Caco-2 (cell line): ENCODE measurements at regions not wholly inside any gene's neighbourhood (a gene's known extent, or its start where the extent isn't known, plus 50 kb on each side); places are given as distances from the start of the nearest gene placed in this dataset.

Source experiments
- BruUV-seq: library from RNA; stranded (reverse); fragments of 400-500 nt; replicated peaks from 2 replicates; lab custom pipeline; 2021; lab: Mats Ljungman, UMichigan
- CTCF ChIA-PET: fragments of 300-600 bp; sonication (Branson Sonifier 250); formaldehyde crosslinking; loops from one replicate; lab custom pipeline; 2022; ENCODE audit warnings: antibody characterized with exemption; lab: Charles Lee
- POLR2A ChIA-PET: fragments of 300-600 bp; sonication (Branson Sonifier 250); formaldehyde crosslinking; loops from one replicate; lab custom pipeline; 2022; ENCODE audit warnings: antibody characterized with exemption; lab: Charles Lee
- DNase-seq, 2 experiments: peaks; one replicate each; pipeline versions ENCODE4 v3.0.0 to v3.0.0-alpha.2; 2020 to 2022
- H3K27me3 ChIP-seq: replicated peaks from 2 replicates; pipeline ENCODE4 v1.6.0; 2011; ENCODE audit warnings: low read length; ENCODE audit not compliant: control insufficient read depth, insufficient read depth
- H3K36me3 ChIP-seq: 2 replicates; pipeline ENCODE4 v1.5.1; 2011; ENCODE audit warnings: low read length; ENCODE audit not compliant: control insufficient read depth, insufficient read depth
- H3K4me1 ChIP-seq: fragments of 250-450 bp; sonication (Bioruptor Pico); 2 replicates; pipeline ENCODE4 v1.5.1; 2020; ENCODE audit warnings: mild to moderate bottlenecking
- H3K4me3 ChIP-seq: 2 replicates; pipeline ENCODE4 v1.5.1; 2011; ENCODE audit warnings: low read depth, mild to moderate bottlenecking, control low read depth, low read length
- H3K9me3 ChIP-seq: fragments of 250-450 bp; sonication (Bioruptor Pico); 2 replicates; pipeline ENCODE4 v1.5.1; 2020; ENCODE audit warnings: mild to moderate bottlenecking, moderate library complexity
- H3K27ac Mint-ChIP-seq: one replicate; pipeline ENCODE4 v1.8.0; 2022; ENCODE audit warnings: mixed read lengths; ENCODE audit not compliant: unreplicated experiment
- H3K27me3 Mint-ChIP-seq: one replicate; pipeline ENCODE4 v1.8.0; 2022; ENCODE audit warnings: mixed read lengths; ENCODE audit not compliant: insufficient read depth, unreplicated experiment
- H3K36me3 Mint-ChIP-seq: one replicate; pipeline ENCODE4 v1.8.0; 2022; ENCODE audit warnings: mild to moderate bottlenecking, mixed read lengths; ENCODE audit not compliant: insufficient read depth, unreplicated experiment
- H3K4me1 Mint-ChIP-seq: one replicate; pipeline ENCODE4 v1.8.0; 2022; ENCODE audit warnings: low read depth, mixed read lengths; ENCODE audit not compliant: unreplicated experiment
- H3K4me3 Mint-ChIP-seq: one replicate; pipeline ENCODE4 v1.8.0; 2022; ENCODE audit warnings: mild to moderate bottlenecking, moderate library complexity, mixed read lengths; ENCODE audit not compliant: unreplicated experiment
- H3K9me3 Mint-ChIP-seq: one replicate; pipeline ENCODE4 v1.8.0; 2022; ENCODE audit warnings: mixed read lengths; ENCODE audit not compliant: unreplicated experiment
- intact Hi-C: fragments of 100-400 bp; cut with micrococcal nuclease; formaldehyde crosslinking; loops from one replicate; pipeline ENCODE4 v1.10.0; 2022; ENCODE audit not compliant: unreplicated experiment
- TF ChIP-seq, protein P1 (sequence below), 2 experiments: fragments of 200-600 bp in 1 of 2; IDR thresholded peaks; 1 replicate in 1 of 2; 2 replicates in 1 of 2; pipeline versions ENCODE4 v1.5.1 to v1.8.0; 2011 to 2022; ENCODE audit warnings: antibody characterized with exemption in 1 of 2, control low read depth in 1 of 2, inconsistent platforms in 1 of 2, low read depth in 1 of 2, low read length in 1 of 2, mild to moderate bottlenecking in 1 of 2, moderate library complexity in 1 of 2; ENCODE audit not compliant: insufficient read depth in 1 of 2, severe bottlenecking in 1 of 2, unreplicated experiment in 1 of 2

DNA sequence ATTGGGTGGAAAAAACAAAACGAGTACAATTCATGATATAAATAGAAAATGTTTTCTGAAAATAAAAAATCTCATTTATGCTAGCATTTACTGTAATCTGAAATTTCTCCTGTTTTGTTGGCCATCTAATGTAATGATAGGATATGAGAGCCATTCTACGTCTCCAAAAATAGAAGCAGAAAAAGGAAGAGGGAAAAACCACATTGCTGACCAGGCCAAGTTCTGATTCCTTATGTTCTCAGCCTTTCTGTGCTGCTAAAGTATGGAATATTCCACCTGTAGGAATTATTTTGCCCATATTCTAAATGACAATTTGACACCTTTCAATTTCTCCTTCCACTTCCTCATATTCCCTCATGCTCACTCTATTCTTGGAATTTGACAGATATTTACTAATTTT is 110.2 kb downstream of the TBXT start:
- peaks cover 42% of the 10 kb centered on the region for H3K9me3 Mint-ChIP-seq
- peaks cover 12% of the 10 kb centered on the region for H3K4me1 Mint-ChIP-seq
- no peak overlapping the region for H3K4me3 ChIP-seq
- no peak for DNase-seq
- no peak overlapping the region for H3K27ac Mint-ChIP-seq
- H3K36me3 ChIP-seq = no peaks in the 10 kb centered on the region
- no peaks in the 10 kb centered on the region for H3K36me3 Mint-ChIP-seq
- no peaks in the 10 kb centered on the region for H3K4me1 ChIP-seq
- ChIA-PET CTCF (no interaction called here), POLR2A (no interaction called here)
- H3K9me3 ChIP-seq = peaks cover 9% of the 10 kb centered on the region
- BruUV-seq = no TSS peak
- peak overlapping the region; percentile 2 for H3K4me3 Mint-ChIP-seq
- intact Hi-C loops = no loop called here
- no peaks in the 10 kb centered on the region for H3K27me3 ChIP-seq
- no peaks in the 10 kb centered on the region for H3K27me3 Mint-ChIP-seq
- TF ChIP-seq, protein P1, sequence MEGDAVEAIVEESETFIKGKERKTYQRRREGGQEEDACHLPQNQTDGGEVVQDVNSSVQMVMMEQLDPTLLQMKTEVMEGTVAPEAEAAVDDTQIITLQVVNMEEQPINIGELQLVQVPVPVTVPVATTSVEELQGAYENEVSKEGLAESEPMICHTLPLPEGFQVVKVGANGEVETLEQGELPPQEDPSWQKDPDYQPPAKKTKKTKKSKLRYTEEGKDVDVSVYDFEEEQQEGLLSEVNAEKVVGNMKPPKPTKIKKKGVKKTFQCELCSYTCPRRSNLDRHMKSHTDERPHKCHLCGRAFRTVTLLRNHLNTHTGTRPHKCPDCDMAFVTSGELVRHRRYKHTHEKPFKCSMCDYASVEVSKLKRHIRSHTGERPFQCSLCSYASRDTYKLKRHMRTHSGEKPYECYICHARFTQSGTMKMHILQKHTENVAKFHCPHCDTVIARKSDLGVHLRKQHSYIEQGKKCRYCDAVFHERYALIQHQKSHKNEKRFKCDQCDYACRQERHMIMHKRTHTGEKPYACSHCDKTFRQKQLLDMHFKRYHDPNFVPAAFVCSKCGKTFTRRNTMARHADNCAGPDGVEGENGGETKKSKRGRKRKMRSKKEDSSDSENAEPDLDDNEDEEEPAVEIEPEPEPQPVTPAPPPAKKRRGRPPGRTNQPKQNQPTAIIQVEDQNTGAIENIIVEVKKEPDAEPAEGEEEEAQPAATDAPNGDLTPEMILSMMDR (IDR thresholded peaks at IDR 0.05; ENCODE audit: insufficient read depth in 1 of 2, low read depth in 1 of 2, low read length in 1 of 2, severe bottlenecking in 1 of 2, unreplicated experiment in 1 of 2) = no peak

DNA sequence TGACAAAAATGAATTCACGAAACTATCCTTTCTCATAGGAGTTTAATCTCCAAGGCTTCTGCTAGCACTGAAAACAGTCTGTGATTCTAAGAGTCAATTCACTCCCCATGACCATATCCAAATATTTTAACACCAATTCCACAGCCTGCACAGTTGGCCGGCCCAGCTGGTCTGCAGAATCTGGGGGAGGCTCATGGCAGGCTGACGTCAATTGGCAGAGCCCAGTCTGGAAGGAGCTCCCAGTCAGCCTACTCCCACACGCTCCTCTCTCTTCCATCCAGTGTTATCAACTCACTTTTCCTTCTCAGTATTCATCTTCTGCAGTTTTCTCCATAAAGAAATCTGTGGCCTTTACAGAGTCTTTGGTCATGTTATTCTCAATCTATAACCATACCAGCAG is 111.0 kb downstream of the TBXT start:
- Mint-ChIP-seq H3K27ac (no peak overlapping the region), H3K27me3 (no peaks in the 10 kb centered on the region), H3K36me3 (no peaks in the 10 kb centered on the region), H3K4me1 (peaks cover 12% of the 10 kb centered on the region), H3K4me3 (no peak overlapping the region), H3K9me3 (peaks cover 50% of the 10 kb centered on the region)
- TF ChIP-seq, protein P1 (IDR thresholded peaks at IDR 0.05; ENCODE audit: insufficient read depth in 1 of 2, low read depth in 1 of 2, low read length in 1 of 2, severe bottlenecking in 1 of 2, unreplicated experiment in 1 of 2) = no peak
- ChIA-PET POLR2A (no interaction called here), CTCF (no interaction called here)
- no peaks in the 10 kb centered on the region for H3K4me1 ChIP-seq
- H3K36me3 ChIP-seq = no peaks in the 10 kb centered on the region
- peaks cover 10% of the 10 kb centered on the region for H3K9me3 ChIP-seq
- H3K27me3 ChIP-seq = no peaks in the 10 kb centered on the region
- DNase-seq = no peak
- H3K4me3 ChIP-seq = no peak overlapping the region
- BruUV-seq = no TSS peak
- intact Hi-C loops = no loop called here

DNA sequence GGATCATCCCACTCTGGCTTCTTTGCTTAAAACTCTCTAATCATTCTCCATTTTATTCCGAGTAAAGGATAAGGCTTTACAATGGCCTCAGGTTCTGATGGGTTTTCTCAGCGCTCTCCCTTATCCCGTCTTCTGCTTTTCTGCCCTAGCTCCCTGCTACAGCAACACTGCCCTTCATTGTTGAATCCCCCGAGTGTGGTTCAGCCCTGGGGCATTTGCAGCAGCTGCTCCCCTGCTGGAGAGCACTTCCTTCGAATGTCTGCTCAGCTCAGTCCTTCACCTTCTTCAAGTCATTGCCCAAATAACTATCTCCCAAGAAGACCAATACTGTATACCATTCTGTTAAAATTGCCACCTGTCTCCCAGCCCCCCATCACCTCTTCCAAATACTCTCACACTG is 111.8 kb downstream of the TBXT start:
- H3K4me1 ChIP-seq = no peaks in the 10 kb centered on the region
- Mint-ChIP-seq H3K36me3 (no peaks in the 10 kb centered on the region), H3K4me3 (no peak overlapping the region), H3K27me3 (no peaks in the 10 kb centered on the region), H3K4me1 (peaks cover 12% of the 10 kb centered on the region), H3K9me3 (peaks cover 53% of the 10 kb centered on the region), H3K27ac (no peak overlapping the region)
- H3K27me3 ChIP-seq = no peaks in the 10 kb centered on the region
- TF ChIP-seq, protein P1 (IDR thresholded peaks at IDR 0.05; ENCODE audit: insufficient read depth in 1 of 2, low read depth in 1 of 2, low read length in 1 of 2, severe bottlenecking in 1 of 2, unreplicated experiment in 1 of 2) = no peak
- H3K4me3 ChIP-seq = no peak overlapping the region
- H3K9me3 ChIP-seq = peaks cover 10% of the 10 kb centered on the region
- H3K36me3 ChIP-seq = no peaks in the 10 kb centered on the region
- DNase-seq = no peak
- CTCF ChIA-PET = no interaction called here
- intact Hi-C loops = no loop called here
- POLR2A ChIA-PET = no interaction called here
- no TSS peak for BruUV-seq
